Testis (tissue), 2 donors: ENCODE measurements at regions not wholly inside any gene's neighbourhood (a gene's known extent, or its start where the extent isn't known, plus 50 kb on each side); places are given as distances from the start of the nearest gene placed in this dataset.

ENCODE experiments used
- CTCF ChIP-seq, 3 experiments: fragments of 450-650 bp in 2 of 3; fragments of 200-600 bp in 1 of 3; sonication (generic) in 1 of 3; IDR thresholded peaks; one replicate each; pipeline ENCODE4 v1.5.1; 2016 to 2019; ENCODE audit warnings: antibody characterized with exemption in 3 of 3, mild to moderate bottlenecking in 2 of 3, moderate library complexity in 1 of 3
- POLR2A ChIP-seq: fragments of 450-650 bp; IDR thresholded peaks from one replicate; pipeline ENCODE4 v1.6.1; 2017; ENCODE audit warnings: antibody characterized with exemption, mild to moderate bottlenecking, moderate library complexity

- no peak for TF ChIP-seq CTCF (IDR thresholded peaks at IDR 0.05)
- no peak for TF ChIP-seq POLR2A
Observed at GRCh38 chr4:96955226-96955625, 1115.3 kb downstream of the PDHA2 start.
